Chondrocyte (in vitro differentiated cells): ENCODE measurements at regions not wholly inside any gene's neighbourhood (a gene's known extent, or its start where the extent isn't known, plus 50 kb on each side); places are given as distances from the start of the nearest gene placed in this dataset.

ENCODE experiments used
- DNase-seq: peaks from one replicate; pipeline ENCODE4 v3.0.0; 2021; ENCODE audit warnings: mixed read lengths, low spot score
- H3K27ac Mint-ChIP-seq: one replicate; pipeline ENCODE4 v1.8.0; 2021; ENCODE audit warnings: mild to moderate bottlenecking, moderate library complexity, mixed read lengths; ENCODE audit not compliant: unreplicated experiment
- H3K27me3 Mint-ChIP-seq: 2 replicates; pipeline ENCODE4 v1.8.0; 2021; ENCODE audit warnings: low read depth, mixed read lengths
- H3K36me3 Mint-ChIP-seq: 2 replicates; pipeline ENCODE4 v1.8.0; 2021; ENCODE audit warnings: low read depth, mixed read lengths
- H3K4me1 Mint-ChIP-seq: 2 replicates; pipeline ENCODE4 v1.8.0; 2021; ENCODE audit warnings: low read depth, mild to moderate bottlenecking, mixed read lengths
- H3K4me3 Mint-ChIP-seq: one replicate; pipeline ENCODE4 v1.8.0; 2021; ENCODE audit warnings: mild to moderate bottlenecking, moderate library complexity, mixed read lengths; ENCODE audit not compliant: unreplicated experiment
- H3K9me3 Mint-ChIP-seq: 2 replicates; pipeline ENCODE4 v1.8.0; 2021; ENCODE audit warnings: low read depth, mixed read lengths
- CTCF ChIP-seq: fragments of 200-600 bp; sonication (generic); IDR thresholded peaks from 2 replicates; pipeline ENCODE4 v1.5.0; 2021; ENCODE audit warnings: antibody characterized with exemption, mild to moderate bottlenecking, moderate library complexity

GRCh38 chr12:126201981-126202537 lies 1136.8 kb downstream of the AACS start:
- no peak for TF ChIP-seq CTCF
- no peak overlapping the region for H3K27ac Mint-ChIP-seq
- DNase-seq = no peak
- H3K4me3 Mint-ChIP-seq = no peak overlapping the region
- peaks cover 8% of the 10 kb centered on the region for H3K9me3 Mint-ChIP-seq
- H3K27me3 Mint-ChIP-seq = no peaks in the 10 kb centered on the region
- no peaks in the 10 kb centered on the region for H3K36me3 Mint-ChIP-seq
- no peaks in the 10 kb centered on the region for H3K4me1 Mint-ChIP-seq

GRCh38 chr12:126204326-126204725 lies 1139.1 kb downstream of the AACS start:
- no peak overlapping the region for H3K4me3 Mint-ChIP-seq
- no peak overlapping the region for H3K27ac Mint-ChIP-seq
- no peak for DNase-seq
- H3K36me3 Mint-ChIP-seq = no peaks in the 10 kb centered on the region
- no peak for TF ChIP-seq CTCF
- peaks cover 16% of the 10 kb centered on the region for H3K9me3 Mint-ChIP-seq
- H3K27me3 Mint-ChIP-seq = no peaks in the 10 kb centered on the region
- no peaks in the 10 kb centered on the region for H3K4me1 Mint-ChIP-seq

- Mint-ChIP-seq H3K27ac (no peak overlapping the region), H3K9me3 (peaks cover 18% of the 10 kb centered on the region), H3K4me1 (no peaks in the 10 kb centered on the region), H3K4me3 (no peak overlapping the region), H3K36me3 (no peaks in the 10 kb centered on the region), H3K27me3 (no peaks in the 10 kb centered on the region)
- TF ChIP-seq CTCF = no peak
- no peak for DNase-seq
These were observed 1144.8 kb downstream of the AACS start for GRCh38 chr12:126210026-126210425.

GRCh38 chr12:126210448-126210847 lies 1145.2 kb downstream of the AACS start:
- DNase-seq = no peak
- Mint-ChIP-seq H3K4me1 (no peaks in the 10 kb centered on the region), H3K27me3 (no peaks in the 10 kb centered on the region), H3K36me3 (no peaks in the 10 kb centered on the region), H3K9me3 (peaks cover 18% of the 10 kb centered on the region), H3K27ac (no peak overlapping the region), H3K4me3 (no peak overlapping the region)
- TF ChIP-seq CTCF = no peak

GRCh38 chr12:126212824-126213223 lies 1147.6 kb downstream of the AACS start:
- peaks cover 6% of the 10 kb centered on the region for H3K9me3 Mint-ChIP-seq
- no peak overlapping the region for H3K27ac Mint-ChIP-seq
- TF ChIP-seq CTCF = no peak
- no peaks in the 10 kb centered on the region for H3K27me3 Mint-ChIP-seq
- H3K4me3 Mint-ChIP-seq = no peak overlapping the region
- no peaks in the 10 kb centered on the region for H3K36me3 Mint-ChIP-seq
- no peaks in the 10 kb centered on the region for H3K4me1 Mint-ChIP-seq
- DNase-seq = no peak
